NCI-H2107 (cell line): ENCODE measurements at regions not wholly inside any gene's neighbourhood (a gene's known extent, or its start where the extent isn't known, plus 50 kb on each side); places are given as distances from the start of the nearest gene placed in this dataset.
"Not testable (repeated sequence)": the region's sequence is repeated elsewhere in the genome, so short reads cannot be mapped to it uniquely, and the experiment has no call there.

ENCODE experiments used
- DNase-seq: peaks from one replicate; lab custom pipeline; 2025; lab: John Stamatoyannopoulos, UW

DNA sequence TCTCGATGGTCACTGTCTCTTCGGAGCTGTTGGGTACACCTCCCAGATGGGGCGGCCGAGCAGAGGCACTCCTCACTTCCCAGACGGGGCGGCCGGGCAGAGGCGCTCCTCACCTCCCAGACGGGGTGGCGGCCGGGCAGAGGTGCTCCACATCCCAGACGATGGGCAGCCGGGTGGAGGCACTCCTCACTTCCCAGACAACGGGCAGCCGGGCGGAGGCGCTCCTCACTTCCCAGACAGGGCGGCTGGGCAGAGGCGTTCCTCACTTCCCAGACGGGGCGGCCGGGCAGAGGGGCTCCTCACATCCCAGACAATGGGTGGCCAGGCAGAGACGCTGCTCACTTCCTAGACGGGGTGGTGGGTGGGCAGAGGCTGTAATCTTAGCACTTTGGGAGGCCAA is 112.6 kb upstream of the EGR2 start:
- DNase-seq = not testable (repeated sequence)

GRCh38 chr10:62926407-62926806 is 110.2 kb upstream of the EGR2 start:
- DNase-seq = no peak

GRCh38 chr10:62924344-62924748 is 108.2 kb upstream of the EGR2 start:
- no peak for DNase-seq

- DNase-seq = no peak
Measured at GRCh38 chr10:62919776-62920175, 103.6 kb upstream of the EGR2 start.

GRCh38 chr10:62917475-62918238 is 101.5 kb upstream of the EGR2 start:
- no peak for DNase-seq

DNA sequence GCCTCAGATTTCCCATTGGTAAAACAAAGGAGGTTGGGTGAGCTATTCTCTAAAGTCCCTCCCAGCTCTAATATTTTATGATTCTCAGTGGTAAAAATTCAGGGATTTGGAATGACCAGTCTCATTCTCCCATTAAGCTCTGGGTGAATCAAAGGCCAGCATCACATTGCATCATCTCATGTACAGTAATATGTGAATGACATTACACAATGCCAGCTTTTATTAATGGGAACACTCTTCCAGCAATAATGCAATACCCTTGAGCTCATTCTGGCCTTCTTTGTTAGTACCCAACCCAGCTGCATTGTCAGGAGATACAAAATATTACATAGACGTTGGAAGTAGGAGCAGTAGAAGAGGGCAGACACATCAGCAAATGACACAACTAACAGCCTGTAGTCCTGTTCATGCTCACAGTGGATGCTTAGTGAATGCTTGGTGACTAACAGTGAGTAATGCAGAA is 100.0 kb upstream of the EGR2 start:
- no peak for DNase-seq

- no peak for DNase-seq
Measured at GRCh38 chr10:62915158-62915557, 99.0 kb upstream of the EGR2 start.

- DNase-seq = no peak
Measured at GRCh38 chr10:62912086-62912485, 95.9 kb upstream of the EGR2 start.

- no peak for DNase-seq
Measured at GRCh38 chr10:62911210-62911963, 95.2 kb upstream of the EGR2 start.

DNA sequence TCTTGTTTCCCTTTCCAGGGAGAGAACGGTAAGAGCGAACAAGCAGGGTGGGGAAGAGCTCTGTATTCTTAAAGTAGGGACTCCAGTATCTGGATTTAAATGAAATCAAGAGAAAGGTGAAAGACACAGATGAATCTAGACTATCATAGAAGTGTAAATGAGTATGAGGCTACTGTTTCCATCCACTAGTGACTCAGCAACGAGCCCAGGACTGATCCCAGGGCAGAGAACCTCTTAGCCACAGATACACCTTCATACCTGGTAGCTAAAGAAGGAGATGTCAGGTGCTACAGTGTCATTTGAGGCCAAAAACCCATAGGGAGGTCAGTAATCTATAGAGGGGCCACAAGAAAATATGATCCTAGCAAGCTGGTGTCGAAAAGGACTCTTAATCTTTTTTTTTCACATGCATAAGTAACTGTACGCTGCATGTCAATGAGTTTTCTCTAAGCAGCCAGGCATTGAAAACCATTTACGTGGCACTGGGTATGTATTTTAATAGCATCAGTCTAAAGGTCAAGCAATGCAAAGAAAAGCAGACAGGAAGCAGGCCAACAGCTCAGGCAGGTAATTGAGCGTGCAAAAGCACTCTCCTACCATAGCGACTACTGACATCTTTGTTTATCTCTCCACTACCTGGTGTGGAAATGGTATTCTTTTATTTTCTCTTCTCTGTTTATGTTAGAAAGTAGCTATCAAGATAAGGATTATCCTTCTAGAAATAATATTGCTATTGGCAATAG is 91.5 kb upstream of the EGR2 start:
- no peak for DNase-seq

GRCh38 chr10:62904281-62904875 is 88.2 kb upstream of the EGR2 start:
- DNase-seq = no peak

- no peak for DNase-seq
Measured at GRCh38 chr10:62903828-62904227, 87.7 kb upstream of the EGR2 start.

GRCh38 chr10:62900829-62901571 is 84.8 kb upstream of the EGR2 start:
- DNase-seq = no peak

DNA sequence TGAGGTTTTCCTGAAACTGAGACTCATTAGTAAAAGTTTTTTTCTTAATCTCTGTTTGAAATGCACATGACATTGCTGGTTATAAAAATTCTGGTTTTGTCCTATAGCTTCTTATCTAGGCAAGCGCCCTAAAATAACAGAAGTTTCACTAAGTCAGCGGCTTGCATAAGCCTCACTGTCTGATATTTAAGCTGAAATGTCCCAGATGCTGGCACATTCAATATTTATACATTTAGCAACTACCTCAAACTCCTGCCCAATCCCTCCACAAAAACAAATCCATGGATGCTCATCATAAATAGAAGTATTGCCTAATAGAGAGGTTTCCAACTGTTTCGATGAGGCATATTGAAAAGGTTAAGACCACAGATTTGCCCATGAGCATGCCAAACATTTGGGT is 83.1 kb upstream of the EGR2 start:
- no peak for DNase-seq

DNA sequence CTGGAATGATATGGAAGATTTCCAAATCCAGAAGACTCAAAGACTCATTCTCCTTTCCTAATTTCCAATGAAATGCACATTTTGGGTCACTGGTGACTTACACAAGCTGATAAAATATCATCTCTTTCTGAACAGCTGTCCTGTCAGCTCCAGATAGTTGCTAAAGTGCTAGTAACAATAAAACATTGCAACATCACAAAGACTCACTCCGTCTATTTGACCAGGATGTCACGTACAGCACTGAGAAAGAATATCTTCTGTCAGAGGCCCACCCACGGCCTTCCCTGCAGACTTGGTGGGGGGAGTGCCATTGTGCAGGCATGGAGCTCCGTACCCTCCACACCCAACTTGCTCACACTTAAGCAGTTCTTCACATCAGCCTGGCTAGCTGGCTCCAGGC is 78.9 kb upstream of the EGR2 start:
- DNase-seq = no peak

DNA sequence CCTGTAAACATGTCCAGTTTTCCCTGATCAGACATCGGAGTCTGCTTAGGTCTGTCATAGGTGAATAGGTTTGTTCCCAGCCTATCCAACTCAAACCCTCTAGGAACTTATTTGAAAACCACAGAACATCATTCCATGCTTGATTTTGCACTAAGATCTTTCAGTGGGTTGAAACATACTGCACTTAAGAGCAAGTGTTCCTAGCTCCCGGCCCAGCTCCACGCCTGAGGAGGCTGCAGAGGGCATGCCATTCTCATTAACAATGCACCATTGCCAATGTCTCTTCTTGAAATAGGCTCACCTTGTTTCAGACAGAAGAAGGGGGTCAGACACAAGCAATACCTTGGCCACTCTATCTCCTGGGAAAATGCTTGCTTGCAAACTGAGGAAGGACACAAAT is 78.0 kb upstream of the EGR2 start:
- no peak for DNase-seq

DNA sequence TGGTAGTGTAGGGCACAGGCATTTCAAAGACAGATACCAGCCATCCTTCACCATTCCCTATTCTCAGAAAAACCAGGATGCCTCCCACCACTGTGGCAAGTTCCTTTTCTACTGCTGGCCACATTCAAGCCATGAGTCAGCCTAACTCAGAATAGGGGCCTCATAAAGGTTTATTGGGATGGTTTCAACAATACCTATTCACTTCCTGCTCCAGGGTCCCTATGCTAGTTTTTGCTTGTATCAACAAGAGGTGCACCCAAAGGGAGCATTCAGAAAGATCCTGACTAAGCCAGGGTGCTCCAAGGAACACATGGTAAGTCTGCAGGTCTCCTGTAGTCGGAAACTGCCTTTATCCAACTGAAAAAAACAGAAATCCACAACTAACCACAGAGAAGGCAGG is 76.9 kb upstream of the EGR2 start:
- DNase-seq = no peak

DNA sequence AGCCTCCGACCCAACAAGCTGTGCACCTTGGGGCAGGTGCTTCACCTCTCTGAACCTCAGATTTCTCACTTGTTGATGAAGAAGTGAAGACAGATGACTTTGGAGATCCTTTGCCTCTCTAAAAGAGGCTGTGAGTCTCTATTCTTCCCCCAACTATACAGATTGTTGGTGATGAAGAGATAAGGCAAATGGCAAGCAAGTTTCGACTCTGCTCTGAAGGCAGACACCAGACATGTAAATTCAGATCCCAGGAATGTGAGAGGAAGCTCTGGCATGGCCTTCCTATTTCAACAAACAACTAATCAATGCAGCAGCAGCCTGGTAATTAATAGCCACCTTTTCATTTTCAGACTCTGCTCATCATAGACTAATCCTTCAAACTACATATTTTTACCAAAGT is 74.2 kb upstream of the EGR2 start:
- no peak for DNase-seq

DNA sequence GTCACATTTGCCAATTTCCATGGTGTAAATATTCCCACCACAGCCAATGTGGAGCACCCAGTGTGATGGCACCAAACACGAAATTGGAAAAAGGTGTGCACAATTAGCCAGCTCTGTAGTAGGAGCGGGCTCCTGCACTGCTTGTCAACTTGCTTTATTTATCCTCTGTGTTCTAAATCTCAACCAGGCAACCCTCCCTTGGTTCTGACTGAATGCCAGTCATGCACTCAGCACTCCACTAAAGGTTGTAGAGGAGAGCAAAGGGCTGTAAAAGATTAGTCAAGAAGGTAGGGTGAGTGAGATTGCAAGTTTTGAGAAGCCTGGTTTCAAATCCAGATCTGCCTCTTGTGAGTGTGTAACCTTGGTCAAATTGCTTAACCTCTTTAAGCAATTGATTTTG is 71.5 kb upstream of the EGR2 start:
- no peak for DNase-seq

- DNase-seq = no peak
Measured at GRCh38 chr10:62885684-62886461, 69.7 kb upstream of the EGR2 start.

- DNase-seq = no peak
Measured at GRCh38 chr10:62880162-62880561, 64.0 kb upstream of the EGR2 start.
